GM12865 (cell line): ENCODE measurements at regions not wholly inside any gene's neighbourhood (a gene's known extent, or its start where the extent isn't known, plus 50 kb on each side); places are given as distances from the start of the nearest gene placed in this dataset.

Source experiments
- DNase-seq: peaks from one replicate; pipeline ENCODE4 v3.0.0; 2010; ENCODE audit warnings: low read depth
- H3K4me3 ChIP-seq: 2 replicates; pipeline ENCODE4 v1.5.1; 2011; ENCODE audit warnings: mild to moderate bottlenecking, low read depth, low read length, control low read depth
- CTCF ChIP-seq: IDR thresholded peaks from 2 replicates; pipeline ENCODE4 v1.5.1; 2011; ENCODE audit warnings: low read length, control low read depth, low read depth, inconsistent platforms; ENCODE audit not compliant: insufficient read depth; ENCODE audit errors: missing control alignments

DNA sequence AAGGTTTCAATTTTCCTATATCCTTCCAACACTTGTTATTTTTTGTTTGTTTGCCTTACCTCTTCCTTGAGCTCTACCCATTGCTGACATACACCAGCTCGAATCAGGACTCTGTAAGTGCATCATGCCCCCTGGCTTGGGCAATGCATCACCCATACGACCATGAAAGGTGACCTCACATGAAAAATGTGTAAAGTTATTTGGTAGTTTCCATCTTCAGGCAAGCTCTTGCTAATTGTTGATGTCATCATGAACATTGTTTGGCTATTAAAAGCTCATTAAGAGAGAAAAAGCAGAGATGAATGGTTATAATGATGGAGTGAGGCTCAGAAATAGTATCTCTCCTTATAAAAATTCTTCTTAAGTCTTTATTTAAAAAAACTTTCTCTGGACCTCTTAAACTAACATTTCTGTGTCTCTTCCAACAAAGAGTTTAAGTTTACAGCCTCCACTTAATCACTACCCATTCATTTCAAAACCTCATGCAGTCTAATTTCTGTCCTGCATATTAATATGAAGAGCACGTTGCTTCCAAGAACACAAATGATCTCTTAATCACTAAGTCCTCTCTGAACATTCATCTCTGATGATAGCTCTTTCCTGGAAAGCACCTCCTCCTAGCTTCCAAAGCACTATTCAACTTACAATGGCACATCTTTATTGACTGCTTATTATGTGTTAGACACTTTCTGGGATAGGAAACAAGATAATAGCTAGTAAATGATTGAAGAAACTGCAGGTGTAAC lies 236.3 kb downstream of the NFKBIZ start:
- no peak for TF ChIP-seq CTCF
- no peak overlapping the region for H3K4me3 ChIP-seq
- no peak for DNase-seq

DNA sequence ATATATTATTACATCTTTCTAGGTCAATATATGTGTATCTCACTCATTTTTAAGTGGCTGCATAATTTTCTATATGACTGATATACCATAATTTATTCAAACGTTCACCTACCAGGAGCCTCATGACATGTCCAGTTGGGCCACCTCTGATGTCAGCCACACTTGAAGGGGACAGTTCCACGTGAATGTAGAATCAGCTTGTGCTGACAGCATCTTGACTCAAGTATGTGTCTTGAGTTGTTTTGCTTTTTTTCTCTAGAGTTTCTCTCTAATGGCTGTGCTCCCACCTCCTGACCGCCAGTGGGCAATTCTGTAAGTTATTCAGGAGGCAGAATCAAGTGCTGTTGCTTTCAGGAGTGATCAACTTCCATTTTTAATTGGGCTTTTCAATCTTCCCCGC lies 237.9 kb downstream of the NFKBIZ start:
- no peak for DNase-seq
- no peak for TF ChIP-seq CTCF
- no peak overlapping the region for H3K4me3 ChIP-seq

- no peak overlapping the region for H3K4me3 ChIP-seq
- no peak for DNase-seq
- no peak for TF ChIP-seq CTCF
Measured at GRCh38 chr3:102089239-102089638, 239.9 kb downstream of the NFKBIZ start.

DNA sequence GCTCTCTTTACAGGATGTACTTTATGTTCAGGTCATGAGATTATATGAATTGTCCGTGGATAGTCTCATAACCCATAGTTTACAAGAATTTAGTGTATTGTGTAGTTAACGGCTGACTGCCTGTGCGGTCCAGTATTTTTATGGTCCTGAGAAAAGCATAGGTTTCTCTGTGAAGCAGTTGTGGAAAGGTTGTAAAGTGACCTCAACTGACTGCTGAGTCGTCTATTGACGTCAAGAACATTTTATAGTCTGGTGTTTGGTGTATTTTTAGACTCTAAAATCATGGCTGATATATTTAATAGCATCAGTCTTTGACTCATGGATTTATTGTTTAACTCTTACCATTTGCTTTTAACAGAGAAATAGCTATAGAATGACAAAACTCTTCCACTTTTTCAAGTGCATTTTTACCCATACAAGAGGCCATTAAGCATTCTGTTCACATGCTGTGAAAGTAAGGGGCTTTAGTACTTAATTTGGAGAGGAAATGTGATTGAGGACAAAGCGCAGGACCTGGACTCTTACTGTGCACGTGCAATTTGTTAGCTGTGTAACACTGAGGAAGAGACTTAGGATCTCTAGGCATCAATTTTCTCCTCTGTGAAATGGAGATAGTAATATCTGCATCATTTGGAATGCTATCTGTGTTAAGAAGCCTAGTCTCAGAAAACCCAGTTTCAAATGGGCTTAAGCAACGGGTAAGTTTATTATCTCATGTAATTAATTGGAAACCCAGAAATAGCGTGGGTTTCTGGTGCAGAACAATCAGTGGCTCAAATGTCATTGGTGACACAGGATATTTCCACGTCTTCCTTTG lies 240.8 kb downstream of the NFKBIZ start:
- no peak overlapping the region for H3K4me3 ChIP-seq
- no peak for TF ChIP-seq CTCF
- DNase-seq, result no peak

- H3K4me3 ChIP-seq, result no peak overlapping the region
- no peak for DNase-seq
- no peak for TF ChIP-seq CTCF
Measured at GRCh38 chr3:102090721-102091045, 241.4 kb downstream of the NFKBIZ start.

- no peak for TF ChIP-seq CTCF
- no peak overlapping the region for H3K4me3 ChIP-seq
- no peak for DNase-seq
Measured at GRCh38 chr3:102091358-102091757, 242.0 kb downstream of the NFKBIZ start.
